Body of pancreas (tissue), 4 donors: ENCODE measurements at regions not wholly inside any gene's neighbourhood (a gene's known extent, or its start where the extent isn't known, plus 50 kb on each side); places are given as distances from the start of the nearest gene placed in this dataset.

Experiments used
- ATAC-seq: fragments of 150-250 bp; one replicate; pipeline ENCODE4 v1.9.1; 2016
- DNase-seq, 4 donors: peaks; one replicate each; pipeline ENCODE4 v3.0.0-alpha.2; 2019
- H3K27ac ChIP-seq, 4 donors: fragments of 200-600 bp; sonication (generic); 1 replicate in 3 of 4; 2 replicates in 1 of 4; pipeline versions ENCODE4 v1.5.1 to v1.6.1; 2016 to 2019; ENCODE audit warnings: mild to moderate bottlenecking in 1 of 4, mixed read lengths in 1 of 4, moderate library complexity in 1 of 4
- H3K27me3 ChIP-seq, 2 donors: fragments of 200-600 bp; sonication (generic); one replicate each; pipeline ENCODE4 v1.6.0; 2016; ENCODE audit warnings: mild to moderate bottlenecking in 1 of 2
- H3K36me3 ChIP-seq, 2 donors: fragments of 200-600 bp; sonication (generic); replicated peaks in 1 of 2; 2 replicates each; pipeline ENCODE4 v1.5.1; 2016; ENCODE audit warnings: low read depth in 2 of 2; ENCODE audit not compliant: insufficient read depth in 1 of 2
- H3K4me1 ChIP-seq: fragments of 200-600 bp; sonication (generic); one replicate; pipeline ENCODE4 v1.6.0; 2016
- H3K4me3 ChIP-seq, 2 donors: fragments of 200-600 bp; sonication (generic); 1 replicate in 1 of 2; 2 replicates in 1 of 2; pipeline ENCODE4 v1.5.1; 2016 to 2019
- H3K9me3 ChIP-seq, 3 donors: fragments of 200-600 bp; sonication (generic); 1 replicate in 2 of 3; 2 replicates in 1 of 3; pipeline ENCODE4 v1.5.1; 2016
- POLR2A ChIP-seq, 3 donors: fragments of 450-650 bp; IDR thresholded peaks; one replicate each; pipeline ENCODE4 v1.6.1; 2016; ENCODE audit warnings: antibody characterized with exemption in 3 of 3, mild to moderate bottlenecking in 2 of 3
- WGBS, 2 donors: methylation state at CpG; one replicate each; pipeline ENCODE4 v1.1.5; 2017; 5-methylcytosine and 5-hydroxymethylcytosine counted together
- intact Hi-C: fragments of 100-400 bp; cut with DNase I; formaldehyde crosslinking; loops from one replicate; pipeline ENCODE4 v1.15.1; 2023
- TF ChIP-seq, protein P1 (sequence below), 7 experiments: fragments of 450-650 bp in 4 of 7; fragments of 200-600 bp in 3 of 7; sonication (generic) in 3 of 7; IDR thresholded peaks; one replicate each; pipeline ENCODE4 v1.5.1; 2016 to 2019; ENCODE audit warnings: antibody characterized with exemption in 7 of 7

DNA sequence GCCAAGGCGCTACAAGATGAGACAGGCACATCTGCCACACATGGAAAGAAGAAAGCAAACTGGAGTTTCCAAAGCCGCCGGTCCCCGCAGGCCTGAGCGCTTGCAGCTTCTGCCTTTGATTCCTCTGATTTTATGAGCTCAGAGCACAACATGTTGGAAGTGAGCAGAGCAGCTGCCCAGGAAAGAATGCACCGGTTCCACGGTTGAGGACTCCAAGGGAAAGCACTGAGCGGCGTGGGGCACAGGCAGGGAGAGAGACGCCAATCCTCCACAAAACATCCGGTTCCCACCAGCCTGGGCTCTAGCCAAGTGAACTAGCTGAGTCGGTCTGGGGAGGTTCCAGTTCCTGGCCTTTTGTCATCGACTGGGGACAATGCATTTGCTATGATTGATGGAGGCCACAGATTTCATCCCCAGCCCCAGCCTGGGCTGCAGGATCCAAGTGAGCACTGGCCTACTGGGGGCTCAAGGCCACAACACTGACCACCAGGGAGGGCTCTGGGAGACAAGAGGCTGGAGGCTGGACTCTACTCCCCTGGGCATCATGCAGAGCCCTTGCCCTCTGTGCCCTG is 253.1 kb upstream of the IRF2BP2 start:
- peak in 1 of 3 donors; percentile 17 for TF ChIP-seq POLR2A (IDR thresholded peaks at IDR 0.05)
- TF ChIP-seq, protein P1, sequence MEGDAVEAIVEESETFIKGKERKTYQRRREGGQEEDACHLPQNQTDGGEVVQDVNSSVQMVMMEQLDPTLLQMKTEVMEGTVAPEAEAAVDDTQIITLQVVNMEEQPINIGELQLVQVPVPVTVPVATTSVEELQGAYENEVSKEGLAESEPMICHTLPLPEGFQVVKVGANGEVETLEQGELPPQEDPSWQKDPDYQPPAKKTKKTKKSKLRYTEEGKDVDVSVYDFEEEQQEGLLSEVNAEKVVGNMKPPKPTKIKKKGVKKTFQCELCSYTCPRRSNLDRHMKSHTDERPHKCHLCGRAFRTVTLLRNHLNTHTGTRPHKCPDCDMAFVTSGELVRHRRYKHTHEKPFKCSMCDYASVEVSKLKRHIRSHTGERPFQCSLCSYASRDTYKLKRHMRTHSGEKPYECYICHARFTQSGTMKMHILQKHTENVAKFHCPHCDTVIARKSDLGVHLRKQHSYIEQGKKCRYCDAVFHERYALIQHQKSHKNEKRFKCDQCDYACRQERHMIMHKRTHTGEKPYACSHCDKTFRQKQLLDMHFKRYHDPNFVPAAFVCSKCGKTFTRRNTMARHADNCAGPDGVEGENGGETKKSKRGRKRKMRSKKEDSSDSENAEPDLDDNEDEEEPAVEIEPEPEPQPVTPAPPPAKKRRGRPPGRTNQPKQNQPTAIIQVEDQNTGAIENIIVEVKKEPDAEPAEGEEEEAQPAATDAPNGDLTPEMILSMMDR (IDR thresholded peaks at IDR 0.05) = no peak
- Histone ChIP-seq H3K36me3 (no peaks in the 10 kb centered on the region), H3K4me1 (peaks cover 32% of the 10 kb centered on the region), H3K9me3 (no peaks in the 10 kb centered on the region), H3K27ac (peak overlapping the region in 3 of 4 donors; percentile 51 to 73 (median 68)), H3K27me3 (no peaks in the 10 kb centered on the region), H3K4me3 (no peak overlapping the region)
- 56 to 70% methylated on average over 10 to 13 of the region's 13 CpGs for WGBS, 2 donors
- intact Hi-C loops = no loop called here
- peak; percentile 47 to 72 (median 69) for DNase-seq
- peak; percentile 74 for ATAC-seq

DNA sequence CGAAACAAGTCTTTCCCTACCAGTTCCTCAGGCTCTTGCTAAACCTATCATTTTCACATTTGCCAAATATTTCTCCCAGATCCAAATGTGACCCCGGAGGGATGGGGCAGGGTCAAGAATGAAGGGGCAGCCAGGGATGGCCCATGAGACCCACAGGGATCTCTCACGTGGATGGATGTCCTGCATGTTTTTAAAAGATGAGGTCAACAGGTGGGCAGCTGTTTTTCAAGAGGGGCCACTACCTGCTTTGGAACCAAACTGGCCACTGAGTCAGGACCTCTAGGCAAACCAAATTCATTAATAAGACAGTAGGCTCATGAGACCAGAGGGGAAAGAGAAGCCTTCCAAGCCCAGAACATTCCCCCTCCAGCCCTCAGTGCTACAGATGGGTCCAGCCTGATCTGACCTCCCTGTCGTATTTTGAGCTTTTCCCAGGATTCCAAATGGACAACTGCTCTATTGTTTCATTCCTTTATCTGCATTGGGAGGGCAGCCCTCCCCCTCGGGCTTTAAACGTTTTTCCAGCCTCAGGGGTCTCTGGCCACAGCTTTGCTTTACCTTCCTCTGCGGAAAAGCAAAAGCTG is 252.5 kb upstream of the IRF2BP2 start:
- H3K27me3 ChIP-seq = no peaks in the 10 kb centered on the region
- no peak for ATAC-seq
- H3K36me3 ChIP-seq = no peaks in the 10 kb centered on the region
- 48 to 49% methylated on average over 7 of the region's 7 CpGs for WGBS, 2 donors
- no peak for DNase-seq
- peaks cover 32% of the 10 kb centered on the region for H3K4me1 ChIP-seq
- TF ChIP-seq, protein P1 (IDR thresholded peaks at IDR 0.05) = no peak
- no peak for TF ChIP-seq POLR2A (IDR thresholded peaks at IDR 0.05)
- intact Hi-C loops = no loop called here
- no peak overlapping the region for H3K4me3 ChIP-seq
- peak overlapping the region in 3 of 4 donors; percentile 51 to 73 (median 68) for H3K27ac ChIP-seq
- H3K9me3 ChIP-seq = no peaks in the 10 kb centered on the region

DNA sequence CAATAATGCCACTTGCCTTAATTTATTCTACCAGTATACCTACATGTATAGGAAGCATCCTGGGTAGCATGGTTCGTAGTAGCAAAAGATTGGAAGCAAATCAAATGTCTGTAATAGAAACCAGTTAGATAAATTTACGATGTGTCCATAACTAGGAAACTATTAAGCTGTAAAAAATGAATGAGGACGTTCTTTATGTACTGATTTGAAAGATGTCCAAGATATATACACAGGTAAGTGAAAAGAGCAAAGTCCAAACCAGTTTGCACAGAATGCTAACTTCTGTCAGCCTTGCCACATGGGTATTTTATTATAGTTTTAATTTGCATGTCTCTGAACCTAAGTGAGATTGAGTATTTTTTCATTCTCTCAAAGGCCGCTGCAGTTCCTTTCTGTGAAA is 251.8 kb upstream of the IRF2BP2 start:
- Histone ChIP-seq H3K4me1 (peaks cover 31% of the 10 kb centered on the region), H3K36me3 (no peaks in the 10 kb centered on the region), H3K4me3 (no peak overlapping the region), H3K9me3 (no peaks in the 10 kb centered on the region), H3K27me3 (no peaks in the 10 kb centered on the region), H3K27ac (peak overlapping the region in 1 of 4 donors; percentile 6)
- WGBS, 2 donors = 34 to 37% methylated on average over 4 of the region's 4 CpGs
- intact Hi-C loops = no loop called here
- ATAC-seq (peak; percentile 27), DNase-seq (no peak)
- TF ChIP-seq, protein P1 (IDR thresholded peaks at IDR 0.05) = no peak
- TF ChIP-seq POLR2A (IDR thresholded peaks at IDR 0.05) = no peak

DNA sequence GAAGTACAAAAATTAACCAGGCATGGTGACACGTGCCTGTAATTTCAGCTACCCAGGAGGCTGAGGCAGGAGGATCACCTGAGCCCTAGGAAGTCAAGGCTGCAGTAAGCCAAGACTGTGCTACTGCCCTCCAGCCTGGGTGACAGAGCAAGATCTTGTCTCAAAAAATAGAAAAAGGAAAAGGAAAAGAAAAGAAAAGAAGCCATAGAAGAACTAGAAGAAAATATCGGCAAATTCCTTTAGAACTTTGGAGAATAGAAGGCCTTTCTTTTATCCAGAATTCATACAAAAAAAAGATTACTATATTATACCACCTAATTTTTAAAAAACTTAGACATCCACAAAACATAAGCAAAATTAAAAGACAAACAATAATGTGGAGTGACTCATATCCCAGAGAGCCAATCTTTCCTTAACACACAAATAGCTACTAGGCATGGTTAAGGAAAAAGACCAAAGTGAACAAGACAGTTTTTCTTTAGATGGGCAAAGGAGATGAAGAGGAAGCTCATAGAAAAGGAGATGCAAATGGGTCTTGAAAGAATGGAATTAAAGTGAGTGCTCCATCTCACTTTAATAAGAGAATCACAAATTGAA is 251.1 kb upstream of the IRF2BP2 start:
- ATAC-seq = no peak
- intact Hi-C loops = no loop called here

More for the DNA sequence above, 251.1 kb upstream of the IRF2BP2 start:
- no peaks in the 10 kb centered on the region for H3K9me3 ChIP-seq
- H3K27ac ChIP-seq = no peak overlapping the region
- TF ChIP-seq POLR2A (IDR thresholded peaks at IDR 0.05) = no peak
- TF ChIP-seq, protein P1 (IDR thresholded peaks at IDR 0.05) = no peak
- H3K4me1 ChIP-seq = peaks cover 24% of the 10 kb centered on the region
- no peaks in the 10 kb centered on the region for H3K36me3 ChIP-seq
- WGBS, 2 donors = 88 to 95% methylated on average over 2 of the region's 2 CpGs
- H3K4me3 ChIP-seq = no peak overlapping the region
- no peak for DNase-seq
- H3K27me3 ChIP-seq = no peaks in the 10 kb centered on the region
